ENCODE measurements at regions not wholly inside any gene's neighbourhood (a gene's known extent, or its start where the extent isn't known, plus 50 kb on each side); places are given as distances from the start of the nearest gene placed in this dataset.
"Not testable (repeated sequence)": the region's sequence is repeated elsewhere in the genome, so short reads cannot be mapped to it uniquely, and the experiment has no call there.

DNA sequence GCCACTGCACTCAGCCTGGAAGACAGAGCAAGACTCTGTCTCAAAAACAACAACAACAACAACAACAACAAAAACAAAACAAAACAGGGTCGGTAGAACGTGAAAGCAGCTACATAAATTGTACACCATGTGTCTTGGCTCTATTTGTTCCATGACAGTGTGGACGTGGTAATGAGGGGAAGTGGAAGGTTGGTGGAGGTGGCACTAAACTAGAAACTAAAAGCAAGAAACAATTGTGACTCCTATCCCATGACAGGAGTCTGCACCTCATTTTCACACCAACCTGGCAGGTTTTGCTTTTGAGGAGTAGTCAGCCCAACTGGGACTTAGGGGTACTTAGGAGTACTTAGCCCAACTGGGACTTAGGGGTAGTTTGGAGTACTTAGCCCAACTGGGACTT lies 62.5 kb upstream of the MRPS9 start:
- DNase-seq (ENCODE audit: low spot score), result no peak
- in situ Hi-C loops (cut with HindIII; ENCODE audit: low sequenced_read_pairs), result no loop called here

DNA sequence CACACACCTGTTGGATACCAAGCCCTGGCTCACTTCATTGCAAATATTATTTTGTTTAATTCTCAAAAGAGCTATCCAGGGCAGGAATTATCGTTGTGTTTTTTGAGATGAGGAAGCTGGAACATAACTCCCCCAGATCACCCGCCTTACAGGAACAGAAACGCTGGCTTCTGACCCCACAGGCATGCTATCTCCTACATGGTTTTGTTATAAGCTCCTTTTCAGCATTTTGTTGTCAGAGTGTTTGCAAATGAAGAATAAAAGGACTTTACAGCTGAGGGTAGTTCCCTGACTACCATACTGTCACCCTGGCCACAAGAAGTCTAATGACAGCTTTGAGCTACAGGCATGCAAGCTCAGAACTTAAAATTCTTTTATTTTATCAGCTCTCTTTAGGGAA lies 62.0 kb upstream of the MRPS9 start:
- in situ Hi-C loops (cut with HindIII; ENCODE audit: low sequenced_read_pairs), result no loop called here

DNA sequence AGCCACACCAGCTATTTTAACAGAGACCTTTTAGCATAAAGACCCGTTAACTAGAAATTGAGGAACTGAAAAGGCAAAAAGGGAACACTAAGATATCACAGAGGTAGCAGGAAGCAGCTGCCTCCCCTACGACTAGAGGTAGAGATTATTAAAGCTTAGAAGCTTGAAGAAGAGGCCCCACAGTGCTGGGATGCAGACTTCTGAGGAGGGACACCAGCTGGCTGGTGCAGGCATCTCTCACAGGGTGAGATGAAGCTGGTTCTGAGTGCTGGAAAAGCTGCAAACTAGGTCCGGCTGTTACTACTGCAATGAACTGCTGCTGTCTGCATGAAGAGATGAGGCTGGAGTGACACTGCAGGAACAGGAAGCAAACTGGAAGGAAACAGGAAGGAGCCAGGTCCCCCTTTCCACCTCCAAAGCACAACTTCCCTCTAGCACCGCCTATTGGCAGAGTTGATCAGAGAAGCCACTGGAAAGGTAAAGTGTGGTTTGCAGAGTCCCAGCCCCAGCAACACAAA lies 61.2 kb upstream of the MRPS9 start:
- peak; percentile 4 for DNase-seq (ENCODE audit: low spot score)
- in situ Hi-C loops (cut with HindIII; ENCODE audit: low sequenced_read_pairs), result no loop called here

More for the DNA sequence above, 62.0 kb upstream of the MRPS9 start:
- DNase-seq (ENCODE audit: low spot score), result no peak

- no peak for DNase-seq (ENCODE audit: low spot score)
- in situ Hi-C loops (cut with HindIII; ENCODE audit: low sequenced_read_pairs), result no loop called here
Measured at GRCh38 chr2:104977958-104978357, 59.9 kb upstream of the MRPS9 start.

DNA sequence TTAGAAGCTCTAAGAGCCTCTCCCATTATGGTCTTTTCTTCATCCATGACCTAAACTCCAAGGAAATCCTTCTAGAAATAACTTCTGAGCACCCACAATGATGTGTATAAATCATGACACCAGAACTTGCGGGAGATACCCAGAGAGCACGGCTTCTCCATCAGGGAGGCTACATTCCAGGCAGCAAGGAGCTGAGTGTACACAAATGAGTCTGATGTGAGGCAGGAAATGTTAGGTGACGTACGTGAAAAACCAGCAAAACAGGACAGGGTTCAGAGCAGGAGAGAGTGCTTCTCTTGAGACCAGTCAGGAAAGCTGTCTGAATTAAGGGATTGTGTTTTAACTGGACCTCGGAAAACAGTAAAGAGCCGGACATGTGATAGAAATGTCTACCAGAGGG lies 58.1 kb upstream of the MRPS9 start:
- DNase-seq (ENCODE audit: low spot score); in situ Hi-C loops (cut with HindIII; ENCODE audit: low sequenced_read_pairs): not testable (repeated sequence)

DNA sequence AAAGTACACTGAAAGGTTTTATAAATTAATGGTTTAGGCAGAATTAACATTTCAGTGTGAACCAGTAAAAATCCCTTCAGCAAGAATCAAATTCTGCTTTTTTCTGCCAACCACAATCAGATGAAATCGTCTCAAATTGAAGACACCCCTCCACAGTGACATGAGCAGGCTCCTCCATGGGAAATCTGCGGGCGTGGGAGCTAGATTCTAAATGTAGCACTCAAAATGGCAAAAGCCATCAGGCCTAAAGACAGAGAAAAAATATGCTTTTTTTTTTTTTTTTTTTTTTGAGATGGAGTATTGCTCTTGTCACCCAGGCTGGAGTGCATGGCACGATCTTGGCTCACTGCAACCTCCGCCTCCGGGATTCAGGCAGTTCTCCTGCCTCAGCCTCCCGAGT lies 55.8 kb upstream of the MRPS9 start:
- in situ Hi-C loops (cut with HindIII; ENCODE audit: low sequenced_read_pairs), result no loop called here
- no peak for DNase-seq (ENCODE audit: low spot score)
